HUES48 (cell line): ENCODE measurements at regions not wholly inside any gene's neighbourhood (a gene's known extent, or its start where the extent isn't known, plus 50 kb on each side); places are given as distances from the start of the nearest gene placed in this dataset.

ENCODE experiments used
- H3K27ac ChIP-seq: one replicate; pipeline ENCODE4 v1.7.0; 2013; ENCODE audit warnings: low read depth, low read length, inconsistent platforms
- H3K27me3 ChIP-seq: 2 replicates; pipeline ENCODE4 v1.6.1; 2013; ENCODE audit warnings: mild to moderate bottlenecking, low read length; ENCODE audit not compliant: control insufficient read depth, insufficient read depth
- H3K36me3 ChIP-seq: 2 replicates; pipeline ENCODE4 v1.6.1; 2013; ENCODE audit warnings: low read length; ENCODE audit not compliant: control insufficient read depth, insufficient read depth
- H3K4me1 ChIP-seq: 2 replicates; pipeline ENCODE4 v1.6.1; 2013; ENCODE audit warnings: mild to moderate bottlenecking, low read length; ENCODE audit not compliant: control insufficient read depth, insufficient read depth
- H3K4me3 ChIP-seq: 2 replicates; pipeline ENCODE4 v1.5.1; 2013; ENCODE audit warnings: mild to moderate bottlenecking, low read depth, low read length
- H3K9ac ChIP-seq: 2 replicates; pipeline ENCODE4 v1.6.1; 2013; ENCODE audit warnings: mild to moderate bottlenecking, low read depth, low read length, moderate library complexity
- H3K9me3 ChIP-seq: 2 replicates; pipeline ENCODE4 v1.6.1; 2013; ENCODE audit warnings: low read length; ENCODE audit not compliant: control insufficient read depth, insufficient read depth

- no peak overlapping the region for H3K4me3 ChIP-seq
- no peak overlapping the region for H3K27ac ChIP-seq
- no peaks in the 10 kb centered on the region for H3K9me3 ChIP-seq
- no peaks in the 10 kb centered on the region for H3K4me1 ChIP-seq
- H3K27me3 ChIP-seq = no peaks in the 10 kb centered on the region
- no peaks in the 10 kb centered on the region for H3K36me3 ChIP-seq
- H3K9ac ChIP-seq = no peak overlapping the region
These were observed 202.2 kb downstream of the RGS3 start for GRCh38 chr9:113665756-113666155.

GRCh38 chr9:113668061-113668460 is 204.5 kb downstream of the RGS3 start:
- H3K4me3 ChIP-seq = no peak overlapping the region
- H3K4me1 ChIP-seq = no peaks in the 10 kb centered on the region
- no peak overlapping the region for H3K27ac ChIP-seq
- no peaks in the 10 kb centered on the region for H3K9me3 ChIP-seq
- no peak overlapping the region for H3K9ac ChIP-seq
- no peaks in the 10 kb centered on the region for H3K36me3 ChIP-seq
- no peaks in the 10 kb centered on the region for H3K27me3 ChIP-seq

- no peaks in the 10 kb centered on the region for H3K27me3 ChIP-seq
These were observed 206.1 kb downstream of the RGS3 start for GRCh38 chr9:113669522-113670115.

GRCh38 chr9:113673726-113674125 is 202.4 kb upstream of the ZNF618 start:
- no peak overlapping the region for H3K4me3 ChIP-seq
- no peaks in the 10 kb centered on the region for H3K9me3 ChIP-seq
- no peaks in the 10 kb centered on the region for H3K27me3 ChIP-seq
- no peak overlapping the region for H3K9ac ChIP-seq
- H3K4me1 ChIP-seq = no peaks in the 10 kb centered on the region
- no peaks in the 10 kb centered on the region for H3K36me3 ChIP-seq
- H3K27ac ChIP-seq = no peak overlapping the region

More at GRCh38 chr9:113669522-113670115, 206.1 kb downstream of the RGS3 start:
- no peaks in the 10 kb centered on the region for H3K9me3 ChIP-seq
- no peak overlapping the region for H3K4me3 ChIP-seq
- no peaks in the 10 kb centered on the region for H3K4me1 ChIP-seq
- H3K36me3 ChIP-seq = no peaks in the 10 kb centered on the region
- no peak overlapping the region for H3K9ac ChIP-seq
- no peak overlapping the region for H3K27ac ChIP-seq

- H3K4me3 ChIP-seq = no peak overlapping the region
- H3K4me1 ChIP-seq = no peaks in the 10 kb centered on the region
- no peak overlapping the region for H3K9ac ChIP-seq
- no peaks in the 10 kb centered on the region for H3K9me3 ChIP-seq
- no peak overlapping the region for H3K27ac ChIP-seq
- H3K27me3 ChIP-seq = no peaks in the 10 kb centered on the region
- no peaks in the 10 kb centered on the region for H3K36me3 ChIP-seq
These were observed 201.7 kb upstream of the ZNF618 start for GRCh38 chr9:113674436-113674835.

- Histone ChIP-seq H3K9ac (no peak overlapping the region), H3K27ac (no peak overlapping the region), H3K4me3 (no peak overlapping the region), H3K4me1 (no peaks in the 10 kb centered on the region), H3K27me3 (no peaks in the 10 kb centered on the region; the same call in 1 of the 2 replicates), H3K36me3 (no peaks in the 10 kb centered on the region), H3K9me3 (no peaks in the 10 kb centered on the region)
These were observed 200.6 kb upstream of the ZNF618 start for GRCh38 chr9:113675475-113675941.

- H3K4me1 ChIP-seq = no peaks in the 10 kb centered on the region
- H3K27me3 ChIP-seq = no peaks in the 10 kb centered on the region; the same call in 1 of the 2 replicates
- no peak overlapping the region for H3K4me3 ChIP-seq
- no peak overlapping the region for H3K9ac ChIP-seq
- no peak overlapping the region for H3K27ac ChIP-seq
- H3K36me3 ChIP-seq = no peaks in the 10 kb centered on the region
- H3K9me3 ChIP-seq = no peaks in the 10 kb centered on the region
These were observed 199.1 kb upstream of the ZNF618 start for GRCh38 chr9:113677057-113677456.

GRCh38 chr9:113677569-113677968 is 198.5 kb upstream of the ZNF618 start:
- Histone ChIP-seq H3K36me3 (no peaks in the 10 kb centered on the region), H3K27ac (no peak overlapping the region), H3K9me3 (no peaks in the 10 kb centered on the region), H3K27me3 (no peaks in the 10 kb centered on the region; the same call in 1 of the 2 replicates), H3K4me1 (no peaks in the 10 kb centered on the region), H3K9ac (no peak overlapping the region), H3K4me3 (no peak overlapping the region)

- Histone ChIP-seq H3K27ac (no peak overlapping the region), H3K4me3 (no peak overlapping the region), H3K27me3 (no peaks in the 10 kb centered on the region; the same call in 1 of the 2 replicates), H3K9ac (no peak overlapping the region), H3K36me3 (no peaks in the 10 kb centered on the region), H3K9me3 (no peaks in the 10 kb centered on the region), H3K4me1 (no peaks in the 10 kb centered on the region)
These were observed 197.8 kb upstream of the ZNF618 start for GRCh38 chr9:113678119-113678858.

- H3K4me3 ChIP-seq = no peak overlapping the region
- H3K27ac ChIP-seq = no peak overlapping the region
- no peaks in the 10 kb centered on the region; the same call in 1 of the 2 replicates for H3K27me3 ChIP-seq
- H3K36me3 ChIP-seq = no peaks in the 10 kb centered on the region
- no peak overlapping the region for H3K9ac ChIP-seq
- no peaks in the 10 kb centered on the region for H3K9me3 ChIP-seq
- no peaks in the 10 kb centered on the region for H3K4me1 ChIP-seq
These were observed 197.3 kb upstream of the ZNF618 start for GRCh38 chr9:113678859-113679256.

- no peak overlapping the region for H3K9ac ChIP-seq
- H3K4me3 ChIP-seq = no peak overlapping the region
- no peaks in the 10 kb centered on the region for H3K36me3 ChIP-seq
- peaks cover 16% of the 10 kb centered on the region for H3K27me3 ChIP-seq
- H3K9me3 ChIP-seq = no peaks in the 10 kb centered on the region
- 0 out of 2 replicates have a peak, but pooled peaks cover under 1% of the 10 kb centered on the region for H3K4me1 ChIP-seq
- no peak overlapping the region for H3K27ac ChIP-seq
These were observed 193.8 kb upstream of the ZNF618 start for GRCh38 chr9:113682297-113682771.
